HCT116 (cell line): ENCODE measurements at regions not wholly inside any gene's neighbourhood (a gene's known extent, or its start where the extent isn't known, plus 50 kb on each side); places are given as distances from the start of the nearest gene placed in this dataset.

Experiments
- FOSL1 ChIP-seq: IDR thresholded peaks from 2 replicates; pipeline ENCODE4 v1.6.1; 2012; ENCODE audit warnings: low read depth
- TCF7L2 ChIP-seq: IDR thresholded peaks from 2 replicates; pipeline ENCODE4 v1.7.0; 2011; ENCODE audit warnings: borderline replicate concordance, inconsistent platforms; ENCODE audit not compliant: insufficient read depth, insufficient read length; ENCODE audit errors: extremely low read depth
- TF ChIP-seq, protein P1 (sequence below), 3 experiments: fragments of 200-600 bp in 1 of 3; sonication (generic) in 1 of 3; IDR thresholded peaks in 2 of 3; conservative IDR thresholded peaks in 1 of 3; 2 replicates each; pipeline ENCODE4 v1.5.1; 2012 to 2017; ENCODE audit warnings: low read depth in 2 of 3, low read length in 2 of 3, antibody characterized with exemption in 1 of 3, borderline replicate concordance in 1 of 3, control low read depth in 1 of 3, mild to moderate bottlenecking in 1 of 3, mixed read lengths in 1 of 3, mixed run types in 1 of 3, moderate library complexity in 1 of 3; ENCODE audit not compliant: insufficient read depth in 1 of 3

GRCh38 chr3:99355465-99355864 lies 282.9 kb upstream of the COL8A1 start:
- TF ChIP-seq TCF7L2: no peak
- TF ChIP-seq, protein P1, sequence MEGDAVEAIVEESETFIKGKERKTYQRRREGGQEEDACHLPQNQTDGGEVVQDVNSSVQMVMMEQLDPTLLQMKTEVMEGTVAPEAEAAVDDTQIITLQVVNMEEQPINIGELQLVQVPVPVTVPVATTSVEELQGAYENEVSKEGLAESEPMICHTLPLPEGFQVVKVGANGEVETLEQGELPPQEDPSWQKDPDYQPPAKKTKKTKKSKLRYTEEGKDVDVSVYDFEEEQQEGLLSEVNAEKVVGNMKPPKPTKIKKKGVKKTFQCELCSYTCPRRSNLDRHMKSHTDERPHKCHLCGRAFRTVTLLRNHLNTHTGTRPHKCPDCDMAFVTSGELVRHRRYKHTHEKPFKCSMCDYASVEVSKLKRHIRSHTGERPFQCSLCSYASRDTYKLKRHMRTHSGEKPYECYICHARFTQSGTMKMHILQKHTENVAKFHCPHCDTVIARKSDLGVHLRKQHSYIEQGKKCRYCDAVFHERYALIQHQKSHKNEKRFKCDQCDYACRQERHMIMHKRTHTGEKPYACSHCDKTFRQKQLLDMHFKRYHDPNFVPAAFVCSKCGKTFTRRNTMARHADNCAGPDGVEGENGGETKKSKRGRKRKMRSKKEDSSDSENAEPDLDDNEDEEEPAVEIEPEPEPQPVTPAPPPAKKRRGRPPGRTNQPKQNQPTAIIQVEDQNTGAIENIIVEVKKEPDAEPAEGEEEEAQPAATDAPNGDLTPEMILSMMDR (IDR thresholded peaks at IDR 0.05 in 2 of 3, conservative IDR thresholded peaks at IDR 0.05 in 1 of 3; ENCODE audit: borderline replicate concordance in 1 of 3, insufficient read depth in 1 of 3, low read depth in 2 of 3, low read length in 2 of 3): no peak
- TF ChIP-seq FOSL1: no peak
